ENCODE measurements at regions not wholly inside any gene's neighbourhood (a gene's known extent, or its start where the extent isn't known, plus 50 kb on each side); places are given as distances from the start of the nearest gene placed in this dataset.

- TF ChIP-seq POLR2A (IDR thresholded peaks at IDR 0.05) (no peak), CTCF (IDR thresholded peaks at IDR 0.05) (no peak), POLR2AphosphoS5 (IDR thresholded peaks at IDR 0.05) (no peak), EP300 (IDR thresholded peaks at IDR 0.05) (no peak)
Observed at GRCh38 chr13:81677857-81678256, 1336.9 kb upstream of the SPRY2 start.

Data from upper lobe of left lung (tissue), 4 donors.